ENCODE measurements at regions not wholly inside any gene's neighbourhood (a gene's known extent, or its start where the extent isn't known, plus 50 kb on each side); places are given as distances from the start of the nearest gene placed in this dataset.

GRCh38 chr5:100694100-100694499 lies 158.9 kb downstream of the FAM174A start:
- H3K4me3 ChIP-seq = no peak overlapping the region
- no peaks in the 10 kb centered on the region for H3K36me3 ChIP-seq
- intact Hi-C loops (cut with DNase I; ENCODE audit: low total_unique reads) = no loop called here
- H3K9me3 ChIP-seq = no peaks in the 10 kb centered on the region
- no peaks in the 10 kb centered on the region for H3K27me3 ChIP-seq (replicated peaks in 1 of 7)
- no peak for DNase-seq
- no peaks in the 10 kb centered on the region for H3K4me1 ChIP-seq
- H3K27ac ChIP-seq = no peak overlapping the region
- 28 to 57% (median 45%) methylated on average over 4 of the region's 4 CpGs for WGBS, 5 donors
- TF ChIP-seq POLR2AphosphoS5 (IDR thresholded peaks at IDR 0.05) = no peak
- no peak for TF ChIP-seq POLR2A (IDR thresholded peaks at IDR 0.05)
- TF ChIP-seq, protein P1, sequence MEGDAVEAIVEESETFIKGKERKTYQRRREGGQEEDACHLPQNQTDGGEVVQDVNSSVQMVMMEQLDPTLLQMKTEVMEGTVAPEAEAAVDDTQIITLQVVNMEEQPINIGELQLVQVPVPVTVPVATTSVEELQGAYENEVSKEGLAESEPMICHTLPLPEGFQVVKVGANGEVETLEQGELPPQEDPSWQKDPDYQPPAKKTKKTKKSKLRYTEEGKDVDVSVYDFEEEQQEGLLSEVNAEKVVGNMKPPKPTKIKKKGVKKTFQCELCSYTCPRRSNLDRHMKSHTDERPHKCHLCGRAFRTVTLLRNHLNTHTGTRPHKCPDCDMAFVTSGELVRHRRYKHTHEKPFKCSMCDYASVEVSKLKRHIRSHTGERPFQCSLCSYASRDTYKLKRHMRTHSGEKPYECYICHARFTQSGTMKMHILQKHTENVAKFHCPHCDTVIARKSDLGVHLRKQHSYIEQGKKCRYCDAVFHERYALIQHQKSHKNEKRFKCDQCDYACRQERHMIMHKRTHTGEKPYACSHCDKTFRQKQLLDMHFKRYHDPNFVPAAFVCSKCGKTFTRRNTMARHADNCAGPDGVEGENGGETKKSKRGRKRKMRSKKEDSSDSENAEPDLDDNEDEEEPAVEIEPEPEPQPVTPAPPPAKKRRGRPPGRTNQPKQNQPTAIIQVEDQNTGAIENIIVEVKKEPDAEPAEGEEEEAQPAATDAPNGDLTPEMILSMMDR (IDR thresholded peaks at IDR 0.05 in 8 of 11, conservative IDR thresholded peaks at IDR 0.05 in 3 of 11) = no peak

DNA sequence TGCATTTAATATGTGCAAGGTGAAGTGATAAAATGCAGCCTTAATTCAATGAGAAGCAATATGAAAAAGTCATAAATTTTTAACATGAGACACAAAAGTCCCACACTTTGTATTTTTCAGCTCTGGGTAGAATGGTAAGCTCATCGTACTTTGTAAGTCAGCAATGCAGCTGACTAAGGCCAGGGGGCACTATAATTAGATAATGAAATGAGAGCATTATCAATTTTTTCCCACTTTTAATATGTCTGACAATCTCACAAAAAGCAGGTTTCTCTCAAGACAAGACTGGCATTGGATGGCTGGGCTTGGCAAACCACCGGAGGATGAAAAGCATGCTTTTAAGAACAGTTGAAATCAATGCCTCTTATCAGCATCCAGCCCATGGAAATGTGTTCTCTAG lies 162.8 kb downstream of the FAM174A start:
- no peak overlapping the region for H3K27ac ChIP-seq
- no peaks in the 10 kb centered on the region for H3K4me1 ChIP-seq
- TF ChIP-seq, protein P1 (IDR thresholded peaks at IDR 0.05 in 8 of 11, conservative IDR thresholded peaks at IDR 0.05 in 3 of 11) = peak in 2 of 11 experiments; percentile 37 to 39
- no peak for TF ChIP-seq POLR2AphosphoS5 (IDR thresholded peaks at IDR 0.05)
- H3K4me3 ChIP-seq = no peak overlapping the region
- no peaks in the 10 kb centered on the region for H3K27me3 ChIP-seq (replicated peaks in 1 of 7)
- no peaks in the 10 kb centered on the region for H3K9me3 ChIP-seq
- no peaks in the 10 kb centered on the region for H3K36me3 ChIP-seq
- intact Hi-C loops (cut with DNase I; ENCODE audit: low total_unique reads) = no loop called here
- 93 to 98% (median 94%) methylated on average over 2 of the region's 2 CpGs for WGBS, 5 donors
- no peak for DNase-seq

DNA sequence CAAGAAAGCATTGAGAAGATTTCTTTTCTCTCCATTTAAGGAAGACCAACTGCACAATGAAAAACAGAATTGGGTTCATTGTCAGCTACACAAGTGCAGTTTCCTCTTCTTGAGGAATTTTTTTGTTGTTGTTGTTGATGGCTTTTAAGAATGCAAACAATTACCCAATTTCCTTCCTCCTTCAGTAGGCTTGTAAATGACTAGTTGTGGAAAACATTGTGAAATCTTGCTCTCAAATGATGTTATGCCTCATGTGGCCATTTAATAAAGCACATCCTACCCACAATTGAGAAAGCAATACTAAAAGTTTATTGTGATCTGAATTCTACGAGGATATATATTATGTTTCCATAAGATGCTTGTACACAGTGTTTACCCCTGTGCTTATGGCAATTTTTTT lies 171.6 kb downstream of the FAM174A start:
- TF ChIP-seq POLR2AphosphoS5 (IDR thresholded peaks at IDR 0.05) (no peak), POLR2A (IDR thresholded peaks at IDR 0.05) (no peak)
- TF ChIP-seq, protein P1 (IDR thresholded peaks at IDR 0.05 in 8 of 11, conservative IDR thresholded peaks at IDR 0.05 in 3 of 11) = peak in 10 of 11 experiments; percentile 32 to 72 (median 50)
- no peaks in the 10 kb centered on the region for H3K27me3 ChIP-seq (replicated peaks in 1 of 7)
- no peaks in the 10 kb centered on the region for H3K36me3 ChIP-seq
- peaks cover 0 to 13% (median 2%) of the 10 kb centered on the region in 6 donors for H3K4me1 ChIP-seq
- H3K9me3 ChIP-seq = peaks cover 0 to 3% (median 0%) of the 10 kb centered on the region in 8 donors
- intact Hi-C loops (cut with DNase I; ENCODE audit: low total_unique reads) = no loop called here
- peak overlapping the region in 1 of 8 donors; percentile 27 for H3K4me3 ChIP-seq
- DNase-seq = no peak
- 14 to 40% (median 19%) methylated on average over 1 of the region's 1 CpG for WGBS, 5 donors
- H3K27ac ChIP-seq = peak overlapping the region in 6 of 8 donors; percentile 3 to 81 (median 46)

GRCh38 chr5:100708645-100709171 lies 173.5 kb downstream of the FAM174A start:
- H3K9me3 ChIP-seq = peaks cover 0 to 3% (median 0%) of the 10 kb centered on the region in 8 donors
- H3K4me3 ChIP-seq = no peak overlapping the region
- intact Hi-C loops (cut with DNase I; ENCODE audit: low total_unique reads) = no loop called here
- no peaks in the 10 kb centered on the region for H3K27me3 ChIP-seq (replicated peaks in 1 of 7)
- WGBS, 5 donors = 34 to 69% (median 46%) methylated on average over 1 of the region's 1 CpG
- no peak for DNase-seq
- H3K27ac ChIP-seq = no peak overlapping the region
- no peak for TF ChIP-seq POLR2AphosphoS5 (IDR thresholded peaks at IDR 0.05)
- TF ChIP-seq POLR2A (IDR thresholded peaks at IDR 0.05) = no peak
- TF ChIP-seq, protein P1 (IDR thresholded peaks at IDR 0.05 in 8 of 11, conservative IDR thresholded peaks at IDR 0.05 in 3 of 11) = no peak
- H3K4me1 ChIP-seq = peaks cover 0 to 13% (median 2%) of the 10 kb centered on the region in 6 donors
- no peaks in the 10 kb centered on the region for H3K36me3 ChIP-seq
